Thyroid gland (tissue), 4 donors: ENCODE measurements at regions not wholly inside any gene's neighbourhood (a gene's known extent, or its start where the extent isn't known, plus 50 kb on each side); places are given as distances from the start of the nearest gene placed in this dataset.

Source experiments
- POLR2A ChIP-seq, 2 donors: fragments of 450-650 bp; IDR thresholded peaks; one replicate each; pipeline ENCODE4 v1.6.1; 2017; ENCODE audit warnings: antibody characterized with exemption in 2 of 2, mild to moderate bottlenecking in 2 of 2, moderate library complexity in 1 of 2
- TF ChIP-seq, protein P1 (sequence below), 6 experiments: fragments of 200-600 bp in 3 of 6; fragments of 450-650 bp in 3 of 6; sonication (generic) in 3 of 6; IDR thresholded peaks; one replicate each; pipeline ENCODE4 v1.5.1; 2016 to 2019; ENCODE audit warnings: antibody characterized with exemption in 6 of 6, mild to moderate bottlenecking in 2 of 6, inconsistent platforms in 1 of 6, moderate library complexity in 1 of 6

DNA sequence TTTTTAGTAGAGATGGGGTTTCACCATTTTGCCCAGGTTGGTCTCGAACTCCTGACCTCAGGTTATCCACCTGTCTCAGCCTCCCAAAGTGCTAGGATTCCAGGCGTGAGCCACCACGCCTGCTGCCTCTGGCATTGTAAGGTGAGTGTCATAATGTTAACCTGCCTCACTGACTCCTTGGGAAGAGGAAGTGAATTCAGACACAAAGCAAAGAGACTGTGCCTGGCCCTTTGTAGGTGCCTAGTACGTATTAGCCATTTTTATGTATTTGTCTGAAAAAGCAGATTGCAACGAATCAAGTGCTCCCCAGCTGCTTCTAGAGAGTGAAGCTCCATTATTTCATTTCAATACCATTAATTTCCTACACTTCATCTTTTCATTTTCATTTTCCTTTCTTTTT lies 260.5 kb downstream of the SAMD5 start:
- TF ChIP-seq, protein P1, sequence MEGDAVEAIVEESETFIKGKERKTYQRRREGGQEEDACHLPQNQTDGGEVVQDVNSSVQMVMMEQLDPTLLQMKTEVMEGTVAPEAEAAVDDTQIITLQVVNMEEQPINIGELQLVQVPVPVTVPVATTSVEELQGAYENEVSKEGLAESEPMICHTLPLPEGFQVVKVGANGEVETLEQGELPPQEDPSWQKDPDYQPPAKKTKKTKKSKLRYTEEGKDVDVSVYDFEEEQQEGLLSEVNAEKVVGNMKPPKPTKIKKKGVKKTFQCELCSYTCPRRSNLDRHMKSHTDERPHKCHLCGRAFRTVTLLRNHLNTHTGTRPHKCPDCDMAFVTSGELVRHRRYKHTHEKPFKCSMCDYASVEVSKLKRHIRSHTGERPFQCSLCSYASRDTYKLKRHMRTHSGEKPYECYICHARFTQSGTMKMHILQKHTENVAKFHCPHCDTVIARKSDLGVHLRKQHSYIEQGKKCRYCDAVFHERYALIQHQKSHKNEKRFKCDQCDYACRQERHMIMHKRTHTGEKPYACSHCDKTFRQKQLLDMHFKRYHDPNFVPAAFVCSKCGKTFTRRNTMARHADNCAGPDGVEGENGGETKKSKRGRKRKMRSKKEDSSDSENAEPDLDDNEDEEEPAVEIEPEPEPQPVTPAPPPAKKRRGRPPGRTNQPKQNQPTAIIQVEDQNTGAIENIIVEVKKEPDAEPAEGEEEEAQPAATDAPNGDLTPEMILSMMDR (IDR thresholded peaks at IDR 0.05): no peak
- TF ChIP-seq POLR2A (IDR thresholded peaks at IDR 0.05): no peak
